ENCODE measurements at regions not wholly inside any gene's neighbourhood (a gene's known extent, or its start where the extent isn't known, plus 50 kb on each side); places are given as distances from the start of the nearest gene placed in this dataset.
"Not testable (repeated sequence)": the region's sequence is repeated elsewhere in the genome, so short reads cannot be mapped to it uniquely, and the experiment has no call there.

DNA sequence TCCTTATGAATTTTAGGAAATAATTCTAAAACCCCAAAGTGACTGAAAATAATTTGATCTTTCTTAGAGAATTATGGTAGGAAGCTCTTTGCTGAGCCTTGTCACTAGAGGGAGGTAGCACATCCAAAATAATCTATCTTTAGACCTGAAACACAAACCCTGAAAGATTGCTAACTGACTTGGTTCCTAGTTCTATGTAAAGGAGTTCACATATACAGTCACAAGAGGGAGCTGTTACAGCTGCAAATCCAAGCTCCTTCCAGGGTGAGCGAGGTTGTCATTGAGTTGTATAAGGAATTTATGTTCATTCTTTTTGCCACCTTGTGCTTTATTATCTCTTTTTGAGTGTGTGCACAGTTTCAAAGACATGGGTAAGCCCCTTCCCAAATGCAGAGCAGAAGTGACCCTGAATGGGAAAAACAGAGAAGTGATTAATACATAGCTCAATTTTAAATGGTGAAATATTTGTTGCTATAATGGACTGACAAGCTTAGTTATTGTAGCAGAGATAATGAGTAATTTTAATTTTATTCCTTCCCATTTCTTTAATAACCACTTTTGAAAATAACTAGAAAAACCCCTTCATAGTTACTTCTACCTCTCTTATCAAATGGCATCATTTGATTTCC is 387.9 kb downstream of the DAD1 start:
- no peak for TF ChIP-seq POLR2AphosphoS5 (IDR thresholded peaks at IDR 0.05; ENCODE audit: insufficient read depth in 1 of 2, low read depth in 1 of 2)
- no peak for TF ChIP-seq POLR2A (IDR thresholded peaks at IDR 0.05)
- TF ChIP-seq, protein P1, sequence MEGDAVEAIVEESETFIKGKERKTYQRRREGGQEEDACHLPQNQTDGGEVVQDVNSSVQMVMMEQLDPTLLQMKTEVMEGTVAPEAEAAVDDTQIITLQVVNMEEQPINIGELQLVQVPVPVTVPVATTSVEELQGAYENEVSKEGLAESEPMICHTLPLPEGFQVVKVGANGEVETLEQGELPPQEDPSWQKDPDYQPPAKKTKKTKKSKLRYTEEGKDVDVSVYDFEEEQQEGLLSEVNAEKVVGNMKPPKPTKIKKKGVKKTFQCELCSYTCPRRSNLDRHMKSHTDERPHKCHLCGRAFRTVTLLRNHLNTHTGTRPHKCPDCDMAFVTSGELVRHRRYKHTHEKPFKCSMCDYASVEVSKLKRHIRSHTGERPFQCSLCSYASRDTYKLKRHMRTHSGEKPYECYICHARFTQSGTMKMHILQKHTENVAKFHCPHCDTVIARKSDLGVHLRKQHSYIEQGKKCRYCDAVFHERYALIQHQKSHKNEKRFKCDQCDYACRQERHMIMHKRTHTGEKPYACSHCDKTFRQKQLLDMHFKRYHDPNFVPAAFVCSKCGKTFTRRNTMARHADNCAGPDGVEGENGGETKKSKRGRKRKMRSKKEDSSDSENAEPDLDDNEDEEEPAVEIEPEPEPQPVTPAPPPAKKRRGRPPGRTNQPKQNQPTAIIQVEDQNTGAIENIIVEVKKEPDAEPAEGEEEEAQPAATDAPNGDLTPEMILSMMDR (IDR thresholded peaks at IDR 0.05) = peak in 1 of 3 experiments; percentile 20
- intact Hi-C loops (cut with DNase I) = no loop called here

DNA sequence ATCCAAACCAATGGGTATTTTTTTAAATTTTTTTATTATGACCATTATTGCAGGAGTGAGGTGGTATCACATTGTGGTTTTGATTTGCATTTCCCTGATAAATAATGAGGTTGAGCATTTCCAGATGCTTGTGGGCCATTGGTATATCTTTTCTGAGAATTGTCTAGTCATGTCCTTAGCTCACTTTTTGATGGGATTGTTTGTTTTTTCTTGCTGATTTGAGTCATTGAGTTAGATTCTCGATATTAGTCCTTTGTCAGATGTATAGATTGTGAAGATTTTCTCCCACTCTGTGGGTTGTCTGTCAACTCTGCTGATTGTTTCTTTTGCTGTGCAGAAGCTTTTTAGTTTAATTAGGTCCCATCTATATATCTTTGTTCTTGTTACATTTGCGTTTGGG is 388.9 kb downstream of the DAD1 start:
- intact Hi-C loops (cut with DNase I); H3K4me3 ChIP-seq; DNase-seq (ENCODE audit: extremely low spot score in 2 of 2); H3K9me3 ChIP-seq; H3K27ac ChIP-seq; H3K27me3 ChIP-seq; H3K36me3 ChIP-seq; H3K4me1 ChIP-seq: not testable (repeated sequence)

More for the DNA sequence above, 387.9 kb downstream of the DAD1 start:
- H3K9me3 ChIP-seq = no peaks in the 10 kb centered on the region
- no peaks in the 10 kb centered on the region for H3K36me3 ChIP-seq
- no peaks in the 10 kb centered on the region for H3K4me1 ChIP-seq
- DNase-seq (ENCODE audit: extremely low spot score in 2 of 2) = no peak
- H3K4me3 ChIP-seq = no peak overlapping the region
- no peak overlapping the region for H3K27ac ChIP-seq
- H3K27me3 ChIP-seq = no peaks in the 10 kb centered on the region

DNA sequence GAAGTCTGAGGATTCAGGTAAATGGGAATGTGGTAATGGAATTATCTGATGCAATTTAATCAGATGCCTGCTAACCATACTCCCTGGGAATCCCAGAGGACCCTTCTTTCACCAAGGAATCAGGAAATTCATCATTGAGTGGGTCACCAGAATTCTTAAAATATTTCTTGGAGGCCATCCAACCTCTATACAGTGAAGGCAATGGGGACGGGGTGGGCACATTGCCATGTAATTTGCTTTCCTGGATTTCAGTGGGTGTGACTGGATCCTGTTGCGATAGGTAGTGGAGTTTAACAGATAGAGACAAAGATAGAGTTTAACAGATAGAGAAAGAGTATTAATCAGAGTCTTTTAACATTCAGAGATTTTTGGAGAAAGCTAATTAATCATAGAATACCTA is 394.4 kb downstream of the DAD1 start:
- Histone ChIP-seq H3K9me3 (no peaks in the 10 kb centered on the region), H3K4me3 (no peak overlapping the region), H3K27me3 (no peaks in the 10 kb centered on the region), H3K27ac (no peak overlapping the region), H3K36me3 (no peaks in the 10 kb centered on the region), H3K4me1 (no peaks in the 10 kb centered on the region)
- TF ChIP-seq POLR2AphosphoS5 (IDR thresholded peaks at IDR 0.05; ENCODE audit: insufficient read depth in 1 of 2, low read depth in 1 of 2) (no peak), POLR2A (IDR thresholded peaks at IDR 0.05) (no peak)
- TF ChIP-seq, protein P1 (IDR thresholded peaks at IDR 0.05) = no peak
- no peak for DNase-seq (ENCODE audit: extremely low spot score in 2 of 2)
- intact Hi-C loops (cut with DNase I) = no loop called here

DNA sequence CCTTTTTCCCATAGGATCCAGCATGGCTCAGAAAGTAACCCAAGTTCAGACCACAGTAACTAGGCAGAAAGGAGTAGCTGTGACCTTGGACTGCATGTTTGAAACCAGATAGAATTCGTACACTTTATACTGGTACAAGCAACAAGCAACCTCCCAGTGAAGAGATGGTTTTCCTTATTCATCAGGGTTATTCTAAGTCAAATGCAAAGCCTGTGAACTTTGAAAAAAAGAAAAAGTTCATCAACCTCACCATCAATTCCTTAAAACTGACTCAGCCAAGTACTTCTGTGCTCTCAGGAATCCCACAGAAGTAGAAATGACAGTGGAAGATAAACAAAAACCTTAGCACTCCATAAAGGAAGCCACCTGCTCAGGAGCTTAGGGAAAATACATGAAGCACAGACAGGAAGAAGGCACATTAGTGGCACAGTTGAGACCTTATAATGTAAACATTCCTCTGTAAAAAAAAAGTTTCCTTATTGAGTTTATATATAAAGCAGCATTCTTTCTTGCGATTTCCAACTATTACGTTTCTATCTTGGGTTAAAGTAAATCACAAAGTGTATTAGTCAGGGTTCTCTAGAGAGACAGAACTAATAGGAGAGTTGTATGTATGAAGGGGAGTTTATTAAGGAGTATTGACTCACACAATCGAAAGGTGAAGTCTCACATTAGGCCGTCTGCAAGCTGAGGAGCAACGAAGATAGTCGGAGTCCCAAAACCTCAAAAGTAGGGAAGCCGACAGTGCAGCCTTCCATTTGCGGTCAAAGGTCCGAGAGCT is 398.4 kb downstream of the DAD1 start:
- TF ChIP-seq POLR2A (IDR thresholded peaks at IDR 0.05) (no peak), POLR2AphosphoS5 (IDR thresholded peaks at IDR 0.05; ENCODE audit: insufficient read depth in 1 of 2, low read depth in 1 of 2) (no peak)
- TF ChIP-seq, protein P1 (IDR thresholded peaks at IDR 0.05) = no peak
- Histone ChIP-seq H3K9me3 (no peaks in the 10 kb centered on the region), H3K36me3 (no peaks in the 10 kb centered on the region), H3K27me3 (no peaks in the 10 kb centered on the region), H3K27ac (no peak overlapping the region), H3K4me1 (no peaks in the 10 kb centered on the region), H3K4me3 (no peak overlapping the region)
- intact Hi-C loops (cut with DNase I) = no loop called here
- DNase-seq (ENCODE audit: extremely low spot score in 2 of 2) = no peak

DNA sequence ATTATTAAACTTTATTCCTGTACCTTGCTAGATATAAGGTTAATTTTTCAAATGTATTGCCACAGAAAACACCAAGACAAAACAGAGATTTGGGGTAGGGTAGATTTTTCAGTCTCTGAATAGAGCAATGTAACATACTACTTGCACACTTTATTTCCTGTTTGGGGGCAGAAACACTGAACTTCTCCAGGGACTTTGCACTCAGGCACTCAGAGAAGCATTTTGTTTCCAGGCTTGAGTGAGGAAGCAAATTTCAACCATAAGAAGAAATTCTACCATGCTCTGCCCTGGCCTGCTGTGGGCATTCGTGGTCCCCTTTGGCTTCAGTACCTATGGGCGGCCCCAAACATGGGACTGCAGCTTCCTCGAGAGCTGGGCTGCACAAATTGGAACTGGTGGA is 399.1 kb downstream of the DAD1 start:
- no peaks in the 10 kb centered on the region for H3K27me3 ChIP-seq
- no peaks in the 10 kb centered on the region for H3K4me1 ChIP-seq
- TF ChIP-seq POLR2AphosphoS5 (IDR thresholded peaks at IDR 0.05; ENCODE audit: insufficient read depth in 1 of 2, low read depth in 1 of 2) (no peak), POLR2A (IDR thresholded peaks at IDR 0.05) (no peak)
- TF ChIP-seq, protein P1 (IDR thresholded peaks at IDR 0.05) = no peak
- intact Hi-C loops (cut with DNase I) = no loop called here
- no peak for DNase-seq (ENCODE audit: extremely low spot score in 2 of 2)
- H3K9me3 ChIP-seq = no peaks in the 10 kb centered on the region
- no peak overlapping the region for H3K27ac ChIP-seq
- H3K36me3 ChIP-seq = no peaks in the 10 kb centered on the region
- H3K4me3 ChIP-seq = no peak overlapping the region

Measured in vagina (tissue), 2 donors.